OCI-LY7 (cell line): ENCODE measurements at regions not wholly inside any gene's neighbourhood (a gene's known extent, or its start where the extent isn't known, plus 50 kb on each side); places are given as distances from the start of the nearest gene placed in this dataset.

Experiments
- BruUV-seq: library from RNA; stranded (reverse); fragments of 400-500 nt; replicated peaks from 2 replicates; lab custom pipeline; 2021; lab: Mats Ljungman, UMichigan
- CTCF ChIA-PET: fragments of 300-600 bp; sonication (Branson Sonifier 250); formaldehyde crosslinking; loops from one replicate; lab custom pipeline; 2022; ENCODE audit warnings: antibody characterized with exemption; ENCODE audit not compliant: unreplicated experiment; lab: Charles Lee
- POLR2A ChIA-PET: fragments of 300-600 bp; sonication (Branson Sonifier 250); formaldehyde crosslinking; loops from one replicate; lab custom pipeline; 2022; ENCODE audit warnings: antibody characterized with exemption; lab: Charles Lee
- DNase-seq: peaks from one replicate; pipeline ENCODE4 v3.0.0-alpha.2; 2015; ENCODE audit warnings: low spot score
- H2AFZ ChIP-seq: fragments of 200-600 bp; sonication (generic), shearing (Covaris generic); 2 replicates; pipeline ENCODE4 v1.6.1; 2014; ENCODE audit warnings: mild to moderate bottlenecking, antibody characterized with exemption, low read length, moderate library complexity
- H3K27ac ChIP-seq: fragments of 200-600 bp; sonication (generic); 2 replicates; pipeline ENCODE4 v1.5.1; 2014; ENCODE audit warnings: mixed run types, low read depth, mild to moderate bottlenecking, moderate library complexity, low read length, inconsistent platforms; ENCODE audit not compliant: poor library complexity, severe bottlenecking
- H3K36me3 ChIP-seq: fragments of 200-600 bp; sonication (generic); 2 replicates; pipeline ENCODE4 v1.6.1; 2014; ENCODE audit warnings: mild to moderate bottlenecking, antibody characterized with exemption, low read length, moderate library complexity, mixed read lengths; ENCODE audit not compliant: insufficient read depth
- H3K4me1 ChIP-seq: fragments of 200-600 bp; sonication (generic); 2 replicates; pipeline ENCODE4 v1.5.1; 2014; ENCODE audit warnings: mild to moderate bottlenecking, low read length; ENCODE audit not compliant: insufficient read depth, poor library complexity, severe bottlenecking
- H3K4me2 ChIP-seq: fragments of 200-600 bp; sonication (generic); 2 replicates; pipeline ENCODE4 v1.6.1; 2014; ENCODE audit warnings: mild to moderate bottlenecking, low read length
- H3K4me3 ChIP-seq: fragments of 200-600 bp; sonication (generic); 2 replicates; pipeline ENCODE4 v1.5.1; 2014; ENCODE audit warnings: mild to moderate bottlenecking, low read depth, low read length; ENCODE audit not compliant: poor library complexity, severe bottlenecking
- H3K79me2 ChIP-seq: fragments of 200-600 bp; sonication (generic); 2 replicates; pipeline ENCODE4 v1.6.1; 2016; ENCODE audit warnings: low read depth, mild to moderate bottlenecking, low read length, moderate library complexity, mixed read lengths; ENCODE audit not compliant: insufficient read depth
- H3K9me2 ChIP-seq: fragments of 200-600 bp; sonication (generic); 2 replicates; pipeline ENCODE4 v1.6.1; 2016; ENCODE audit warnings: mild to moderate bottlenecking, low read length, mixed read lengths; ENCODE audit not compliant: insufficient read depth
- H3K9me3 ChIP-seq: fragments of 200-600 bp; sonication (generic); 2 replicates; pipeline ENCODE4 v1.6.1; 2014; ENCODE audit warnings: mild to moderate bottlenecking, mixed run types, low read length, mixed read lengths
- H4K20me1 ChIP-seq: fragments of 200-600 bp; sonication (generic); 2 replicates; pipeline ENCODE4 v1.6.1; 2014; ENCODE audit warnings: mild to moderate bottlenecking, antibody characterized with exemption, low read length, moderate library complexity, mixed read lengths; ENCODE audit not compliant: insufficient read depth
- EZH2phosphoT487 ChIP-seq: fragments of 200-600 bp; sonication (generic); IDR thresholded peaks from 2 replicates; pipeline ENCODE4 v1.6.1; 2018; ENCODE audit warnings: low read depth, borderline replicate concordance, mild to moderate bottlenecking, mixed run types, antibody characterized with exemption, low read length, moderate library complexity, mixed read lengths
- intact Hi-C: fragments of 100-400 bp; cut with micrococcal nuclease; formaldehyde crosslinking; loops from one replicate; pipeline ENCODE4 v1.10.0; 2022; ENCODE audit not compliant: unreplicated experiment
- TF ChIP-seq, protein P1 (sequence below): fragments of 200-600 bp; sonication (generic); conservative IDR thresholded peaks from 2 replicates; pipeline ENCODE4 v1.5.1; 2014; ENCODE audit warnings: mild to moderate bottlenecking, antibody characterized with exemption, low read length, moderate library complexity, mixed read lengths

DNA sequence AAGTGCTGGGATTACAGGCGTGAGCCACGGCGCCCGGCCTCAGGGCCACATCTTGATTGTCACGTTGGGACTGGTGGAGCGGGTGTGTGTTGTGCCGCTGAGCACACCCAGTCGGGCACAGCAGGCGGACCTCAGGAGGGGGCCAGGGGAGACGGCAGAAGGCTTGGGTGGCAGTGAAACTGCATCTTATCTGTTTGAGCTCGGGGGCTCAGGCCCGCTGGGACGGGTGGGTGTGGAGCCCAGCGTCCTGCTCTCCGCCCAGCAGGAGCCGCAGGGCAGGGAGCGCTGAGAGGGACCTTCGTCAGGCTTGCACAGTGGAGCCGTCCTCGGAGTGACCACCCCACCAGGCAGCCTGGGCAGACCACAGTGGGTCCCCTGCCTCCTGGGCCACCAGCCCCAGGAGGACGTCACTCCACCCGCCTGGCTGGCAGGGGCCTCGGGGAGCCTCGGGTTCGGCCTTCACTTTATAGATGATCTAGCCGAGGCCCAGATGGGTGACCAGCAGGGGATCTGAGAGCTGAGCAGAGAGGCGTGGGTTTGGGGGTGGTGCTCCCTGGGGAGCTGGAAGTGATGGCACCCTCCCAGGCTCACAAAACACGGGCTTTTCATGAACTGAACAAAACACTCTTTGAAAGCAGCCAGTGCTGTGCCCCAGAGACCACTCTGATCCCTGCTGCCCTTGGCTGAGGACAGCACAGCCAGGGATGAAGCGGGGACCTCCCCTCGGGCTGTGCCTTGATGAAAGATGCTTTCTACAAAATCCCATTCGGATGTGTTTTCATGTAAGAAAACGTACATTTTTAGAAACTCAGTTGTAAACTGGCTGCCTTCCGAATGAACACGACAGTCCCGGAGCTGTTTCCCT lies 181.1 kb downstream of the SEC14L1 start:
- no peaks in the 10 kb centered on the region for H4K20me1 ChIP-seq
- POLR2A ChIA-PET = interaction anchor here (0.6 to 1.6 kb wide), 3 partner anchors 79 to 209 kb away, joined by 3 to 4 read pairs (median 4); no protein-coding TSS in a partner anchor

GRCh38 chr17:77322514-77323412 lies 182.0 kb downstream of the SEC14L1 start:
- intact Hi-C loops = loop anchor here (2.0 to 10.0 kb wide), 3 partner anchors 42 to 542 kb away; no protein-coding TSS in a partner anchor
- Histone ChIP-seq H3K9me2 (no peaks in the 10 kb centered on the region), H3K9me3 (no peaks in the 10 kb centered on the region), H3K27ac (peak overlapping the region; percentile 85), H4K20me1 (no peaks in the 10 kb centered on the region), H3K4me2 (peak overlapping the region; percentile 93), H2AFZ (peak overlapping the region; percentile 32; the same call in 1 of the 2 replicates), H3K79me2 (peaks cover 22% of the 10 kb centered on the region; the same call in 1 of the 2 replicates), H3K4me1 (peaks cover 92% of the 10 kb centered on the region), H3K4me3 (peak overlapping the region; percentile 68), H3K36me3 (no peaks in the 10 kb centered on the region)
- POLR2A ChIA-PET = interaction anchor here (0.6 to 1.9 kb wide), 12 partner anchors 10 to 481 kb away, joined by 3 to 13 read pairs (median 3); no protein-coding TSS in a partner anchor
- TF ChIP-seq, protein P1, sequence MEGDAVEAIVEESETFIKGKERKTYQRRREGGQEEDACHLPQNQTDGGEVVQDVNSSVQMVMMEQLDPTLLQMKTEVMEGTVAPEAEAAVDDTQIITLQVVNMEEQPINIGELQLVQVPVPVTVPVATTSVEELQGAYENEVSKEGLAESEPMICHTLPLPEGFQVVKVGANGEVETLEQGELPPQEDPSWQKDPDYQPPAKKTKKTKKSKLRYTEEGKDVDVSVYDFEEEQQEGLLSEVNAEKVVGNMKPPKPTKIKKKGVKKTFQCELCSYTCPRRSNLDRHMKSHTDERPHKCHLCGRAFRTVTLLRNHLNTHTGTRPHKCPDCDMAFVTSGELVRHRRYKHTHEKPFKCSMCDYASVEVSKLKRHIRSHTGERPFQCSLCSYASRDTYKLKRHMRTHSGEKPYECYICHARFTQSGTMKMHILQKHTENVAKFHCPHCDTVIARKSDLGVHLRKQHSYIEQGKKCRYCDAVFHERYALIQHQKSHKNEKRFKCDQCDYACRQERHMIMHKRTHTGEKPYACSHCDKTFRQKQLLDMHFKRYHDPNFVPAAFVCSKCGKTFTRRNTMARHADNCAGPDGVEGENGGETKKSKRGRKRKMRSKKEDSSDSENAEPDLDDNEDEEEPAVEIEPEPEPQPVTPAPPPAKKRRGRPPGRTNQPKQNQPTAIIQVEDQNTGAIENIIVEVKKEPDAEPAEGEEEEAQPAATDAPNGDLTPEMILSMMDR = no peak
- TF ChIP-seq EZH2phosphoT487 = no peak
- CTCF ChIA-PET = interaction anchor here (1.0 to 1.4 kb wide), 4 partner anchors 14 to 150 kb away, joined by 3 to 8 read pairs (median 4); no protein-coding TSS in a partner anchor
- DNase-seq = peak; percentile 91
- no TSS peak for BruUV-seq

More for the DNA sequence above, 181.1 kb downstream of the SEC14L1 start:
- Histone ChIP-seq H3K4me2 (peak overlapping the region; percentile 93), H3K9me3 (no peaks in the 10 kb centered on the region), H2AFZ (no peak overlapping the region), H3K36me3 (no peaks in the 10 kb centered on the region), H3K27ac (peak overlapping the region; percentile 85), H3K4me3 (peak overlapping the region; percentile 68), H3K79me2 (peaks cover 22% of the 10 kb centered on the region; the same call in 1 of the 2 replicates), H3K9me2 (no peaks in the 10 kb centered on the region), H3K4me1 (peaks cover 83% of the 10 kb centered on the region)
- intact Hi-C loops = loop anchor here (2.0 to 10.0 kb wide), 3 partner anchors 41 to 543 kb away; no protein-coding TSS in a partner anchor
- no peak for TF ChIP-seq EZH2phosphoT487
- TF ChIP-seq, protein P1 = no peak
- BruUV-seq = no TSS peak
- DNase-seq = no peak
- CTCF ChIA-PET = interaction anchor here (1.1 to 1.4 kb wide), 2 partner anchors 107 to 151 kb away, joined by 4 to 8 read pairs; no protein-coding TSS in a partner anchor
